MM.1S (cell line): ENCODE measurements at regions not wholly inside any gene's neighbourhood (a gene's known extent, or its start where the extent isn't known, plus 50 kb on each side); places are given as distances from the start of the nearest gene placed in this dataset.

Experiments used
- DNase-seq: peaks from one replicate; pipeline ENCODE4 v3.0.0-alpha.2; 2015
- H2AFZ ChIP-seq: fragments of 300-600 bp; sonication (generic); 2 replicates; pipeline ENCODE4 v1.6.0; 2016; ENCODE audit warnings: antibody characterized with exemption, low read length
- H3F3A ChIP-seq: fragments of 300-600 bp; sonication (generic); 2 replicates; pipeline ENCODE4 v1.6.1; 2016; ENCODE audit warnings: mild to moderate bottlenecking, antibody characterized with exemption, low read length, moderate library complexity, mixed read lengths; ENCODE audit not compliant: insufficient read depth
- H3K27ac ChIP-seq: fragments of 300-600 bp; sonication (generic); 2 replicates; pipeline ENCODE4 v1.5.1; 2016; ENCODE audit warnings: mild to moderate bottlenecking, low read length
- H3K27me3 ChIP-seq: fragments of 300-600 bp; sonication (generic); replicated peaks from 2 replicates; pipeline ENCODE4 v1.6.0; 2016; ENCODE audit warnings: low read length; ENCODE audit not compliant: insufficient read depth
- H3K36me3 ChIP-seq: fragments of 300-600 bp; sonication (generic); replicated peaks from 2 replicates; pipeline ENCODE4 v1.6.1; 2016; ENCODE audit warnings: mild to moderate bottlenecking, low read length, mixed read lengths; ENCODE audit not compliant: insufficient read depth
- H3K4me1 ChIP-seq: fragments of 300-600 bp; sonication (generic); 2 replicates; pipeline ENCODE4 v1.6.1; 2016; ENCODE audit warnings: low read length, mixed read lengths
- H3K4me2 ChIP-seq: fragments of 300-600 bp; sonication (generic); 2 replicates; pipeline ENCODE4 v1.6.0; 2016; ENCODE audit warnings: low read depth, low read length
- H3K4me3 ChIP-seq: fragments of 300-600 bp; sonication (generic); 2 replicates; pipeline ENCODE4 v1.5.1; 2016; ENCODE audit warnings: low read length, mixed read lengths
- H3K79me2 ChIP-seq: fragments of 300-600 bp; sonication (generic); 2 replicates; pipeline ENCODE4 v1.6.1; 2016; ENCODE audit warnings: mixed run types, low read length, mixed read lengths
- H3K9ac ChIP-seq: fragments of 300-600 bp; sonication (generic); 2 replicates; pipeline ENCODE4 v1.6.1; 2016; ENCODE audit warnings: low read length, mixed read lengths
- H3K9me2 ChIP-seq: fragments of 300-600 bp; sonication (generic); replicated peaks from 2 replicates; pipeline ENCODE4 v1.6.1; 2016; ENCODE audit warnings: mild to moderate bottlenecking, low read length, mixed read lengths; ENCODE audit not compliant: insufficient read depth
- H3K9me3 ChIP-seq: fragments of 300-600 bp; sonication (generic); replicated peaks from 2 replicates; pipeline ENCODE4 v1.6.1; 2016; ENCODE audit warnings: mild to moderate bottlenecking, low read length, mixed read lengths; ENCODE audit not compliant: insufficient read depth
- H4K20me1 ChIP-seq: fragments of 300-600 bp; sonication (generic); 2 replicates; pipeline ENCODE4 v1.6.1; 2016; ENCODE audit warnings: mild to moderate bottlenecking, low read length, moderate library complexity, mixed read lengths; ENCODE audit not compliant: insufficient read depth
- EZH2 ChIP-seq: fragments of 300-600 bp; sonication (generic); optimal IDR thresholded peaks from 2 replicates; pipeline ENCODE3; 2017; ENCODE audit warnings: low read depth, mild to moderate bottlenecking, antibody characterized with exemption, low read length, mixed read lengths
- EZH2phosphoT487 ChIP-seq: fragments of 300-600 bp; sonication (generic); IDR thresholded peaks from 2 replicates; pipeline ENCODE4 v1.6.1; 2018; ENCODE audit warnings: antibody characterized with exemption, low read length
- TF ChIP-seq, protein P1 (sequence below): fragments of 300-600 bp; sonication (generic); IDR thresholded peaks from 2 replicates; pipeline ENCODE4 v1.5.1; 2016; ENCODE audit warnings: antibody characterized with exemption, low read length, mixed read lengths

DNA sequence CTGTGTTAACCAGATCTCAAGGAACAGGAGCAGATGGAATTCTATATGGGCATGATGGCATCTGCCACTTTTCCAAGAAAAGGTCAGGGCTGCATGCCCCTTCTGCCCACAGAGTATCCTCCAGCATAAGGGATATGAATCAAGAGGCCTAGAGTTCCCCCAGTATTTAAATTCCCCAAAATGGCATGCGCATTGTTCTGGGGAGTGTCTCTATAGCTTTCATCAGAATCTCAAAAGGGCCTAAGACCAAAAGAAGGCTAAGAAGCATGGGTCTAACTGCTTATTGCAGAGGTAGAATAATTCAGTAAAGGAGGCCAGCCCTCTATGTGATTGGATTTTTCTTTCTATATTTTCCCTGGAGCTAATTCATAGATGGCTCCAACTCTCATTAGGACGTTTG lies 114.2 kb upstream of the SPIN1 start:
- TF ChIP-seq, protein P1, sequence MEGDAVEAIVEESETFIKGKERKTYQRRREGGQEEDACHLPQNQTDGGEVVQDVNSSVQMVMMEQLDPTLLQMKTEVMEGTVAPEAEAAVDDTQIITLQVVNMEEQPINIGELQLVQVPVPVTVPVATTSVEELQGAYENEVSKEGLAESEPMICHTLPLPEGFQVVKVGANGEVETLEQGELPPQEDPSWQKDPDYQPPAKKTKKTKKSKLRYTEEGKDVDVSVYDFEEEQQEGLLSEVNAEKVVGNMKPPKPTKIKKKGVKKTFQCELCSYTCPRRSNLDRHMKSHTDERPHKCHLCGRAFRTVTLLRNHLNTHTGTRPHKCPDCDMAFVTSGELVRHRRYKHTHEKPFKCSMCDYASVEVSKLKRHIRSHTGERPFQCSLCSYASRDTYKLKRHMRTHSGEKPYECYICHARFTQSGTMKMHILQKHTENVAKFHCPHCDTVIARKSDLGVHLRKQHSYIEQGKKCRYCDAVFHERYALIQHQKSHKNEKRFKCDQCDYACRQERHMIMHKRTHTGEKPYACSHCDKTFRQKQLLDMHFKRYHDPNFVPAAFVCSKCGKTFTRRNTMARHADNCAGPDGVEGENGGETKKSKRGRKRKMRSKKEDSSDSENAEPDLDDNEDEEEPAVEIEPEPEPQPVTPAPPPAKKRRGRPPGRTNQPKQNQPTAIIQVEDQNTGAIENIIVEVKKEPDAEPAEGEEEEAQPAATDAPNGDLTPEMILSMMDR = no peak
- no peak for TF ChIP-seq EZH2phosphoT487
- no peak for TF ChIP-seq EZH2
- H3K4me3 ChIP-seq = no peak overlapping the region
- H3K79me2 ChIP-seq = no peaks in the 10 kb centered on the region
- H3K4me1 ChIP-seq = no peaks in the 10 kb centered on the region
- H2AFZ ChIP-seq = no peak overlapping the region
- H3K9ac ChIP-seq = no peak overlapping the region
- H3K9me3 ChIP-seq = no peaks in the 10 kb centered on the region
- H3K9me2 ChIP-seq = no peaks in the 10 kb centered on the region
- H3K36me3 ChIP-seq = no peaks in the 10 kb centered on the region
- DNase-seq = no peak
- H3F3A ChIP-seq = no peaks in the 10 kb centered on the region
- no peaks in the 10 kb centered on the region for H4K20me1 ChIP-seq
- H3K4me2 ChIP-seq = no peak overlapping the region
- H3K27me3 ChIP-seq = 0 out of 2 replicates have a peak, but pooled peaks cover 1% of the 10 kb centered on the region
- H3K27ac ChIP-seq = no peak overlapping the region

DNA sequence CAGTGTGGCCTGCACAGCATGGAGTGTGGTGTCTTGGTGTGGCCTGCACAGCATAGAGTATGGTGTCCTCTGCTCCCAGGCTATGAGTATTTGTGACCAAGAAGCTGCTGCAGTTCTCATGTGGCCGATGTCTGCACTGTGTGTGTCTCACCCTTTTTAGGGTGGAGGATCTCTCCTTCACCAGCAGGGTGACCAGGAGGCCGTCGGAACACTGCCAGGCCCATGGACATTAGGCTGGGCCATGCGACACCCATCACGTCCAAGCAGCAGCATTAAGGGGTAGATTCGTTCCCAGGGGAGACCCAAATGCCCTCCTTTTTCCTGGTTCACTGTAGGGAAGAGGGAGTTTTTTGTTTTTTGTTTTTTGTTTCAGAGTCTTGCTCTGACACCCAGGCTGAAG lies 115.3 kb upstream of the SPIN1 start:
- no peaks in the 10 kb centered on the region for H3K4me1 ChIP-seq
- no peaks in the 10 kb centered on the region for H4K20me1 ChIP-seq
- H2AFZ ChIP-seq = no peak overlapping the region
- H3K79me2 ChIP-seq = no peaks in the 10 kb centered on the region
- H3K27me3 ChIP-seq = no peaks in the 10 kb centered on the region
- DNase-seq = no peak
- no peaks in the 10 kb centered on the region for H3K9me2 ChIP-seq
- TF ChIP-seq EZH2 (no peak), EZH2phosphoT487 (no peak)
- TF ChIP-seq, protein P1 = no peak
- no peak overlapping the region for H3K9ac ChIP-seq
- H3F3A ChIP-seq = no peaks in the 10 kb centered on the region
- no peak overlapping the region for H3K4me2 ChIP-seq
- H3K36me3 ChIP-seq = no peaks in the 10 kb centered on the region
- no peaks in the 10 kb centered on the region for H3K9me3 ChIP-seq
- H3K27ac ChIP-seq = no peak overlapping the region
- H3K4me3 ChIP-seq = no peak overlapping the region

DNA sequence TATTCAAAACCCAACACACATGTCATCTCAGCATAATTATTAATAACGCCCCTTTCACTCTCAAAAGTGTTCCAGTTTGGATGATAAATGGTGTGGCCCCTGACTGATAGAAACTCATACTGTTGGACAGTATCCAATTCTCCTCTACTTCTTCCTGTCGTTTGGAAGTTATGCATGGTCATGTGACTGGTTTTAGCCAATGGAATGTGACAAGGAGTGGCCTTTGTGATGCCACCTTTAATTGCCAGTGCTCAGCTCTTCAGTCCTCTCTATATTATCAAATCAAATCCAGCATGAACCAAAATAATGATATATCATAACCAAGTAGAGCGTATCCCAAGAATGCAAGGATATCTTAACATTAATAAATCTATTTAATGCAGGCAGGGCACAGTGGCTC lies 117.8 kb upstream of the SPIN1 start:
- Histone ChIP-seq H4K20me1 (no peaks in the 10 kb centered on the region), H3K9ac (no peak overlapping the region), H3F3A (peaks cover 6% of the 10 kb centered on the region), H3K9me2 (no peaks in the 10 kb centered on the region), H3K9me3 (no peaks in the 10 kb centered on the region), H3K4me1 (peaks cover 4% of the 10 kb centered on the region), H3K4me3 (no peak overlapping the region), H3K27me3 (no peaks in the 10 kb centered on the region), H3K36me3 (no peaks in the 10 kb centered on the region), H2AFZ (no peak overlapping the region), H3K79me2 (no peaks in the 10 kb centered on the region), H3K4me2 (no peak overlapping the region), H3K27ac (no peak overlapping the region)
- TF ChIP-seq EZH2phosphoT487 (no peak), EZH2 (no peak)
- TF ChIP-seq, protein P1 = no peak
- no peak for DNase-seq
